GM13977 (cell line): ENCODE measurements at regions not wholly inside any gene's neighbourhood (a gene's known extent, or its start where the extent isn't known, plus 50 kb on each side); places are given as distances from the start of the nearest gene placed in this dataset.

Experiments used
- DNase-seq: peaks from one replicate; pipeline ENCODE4 v3.0.0; 2012; ENCODE audit warnings: low spot score
- in situ Hi-C: fragments of 300-500 bp; cut with MboI; formaldehyde crosslinking; loops from one replicate; pipeline ENCODE4 v1.12.0; 2022; ENCODE audit warnings: low sequenced_read_pairs, low pct_unique_long_range_greater_than_20kb, mixed read lengths, inconsistent platforms; ENCODE audit not compliant: unreplicated experiment
- TF ChIP-seq, protein P1 (sequence below): IDR thresholded peaks from 2 replicates; pipeline ENCODE4 v1.5.1; 2012; ENCODE audit warnings: mild to moderate bottlenecking, control low read depth; ENCODE audit not compliant: insufficient read depth; ENCODE audit errors: extremely low read depth, missing control alignments

DNA sequence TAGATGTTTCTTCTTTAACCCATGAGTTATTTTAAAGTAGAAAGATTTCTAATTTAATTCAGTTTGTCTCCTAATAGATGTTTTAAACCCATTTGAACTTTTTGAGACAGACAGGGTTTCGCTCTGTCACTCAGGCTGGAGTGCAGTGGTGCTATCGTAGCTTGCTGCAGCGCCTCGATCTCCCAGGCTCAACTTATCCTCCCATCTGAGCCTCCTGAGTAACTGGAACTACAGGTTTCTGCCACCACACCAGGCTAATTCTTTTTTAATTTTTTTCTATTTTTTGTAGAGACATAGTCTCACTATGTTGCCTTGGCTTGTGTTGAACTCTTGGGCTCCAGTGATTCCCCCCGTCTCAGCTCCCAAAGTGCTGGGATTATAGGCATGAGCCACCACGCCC, 53.0 kb upstream of the RAB18 start:
- DNase-seq = no peak
- in situ Hi-C loops = no loop called here
- TF ChIP-seq, protein P1, sequence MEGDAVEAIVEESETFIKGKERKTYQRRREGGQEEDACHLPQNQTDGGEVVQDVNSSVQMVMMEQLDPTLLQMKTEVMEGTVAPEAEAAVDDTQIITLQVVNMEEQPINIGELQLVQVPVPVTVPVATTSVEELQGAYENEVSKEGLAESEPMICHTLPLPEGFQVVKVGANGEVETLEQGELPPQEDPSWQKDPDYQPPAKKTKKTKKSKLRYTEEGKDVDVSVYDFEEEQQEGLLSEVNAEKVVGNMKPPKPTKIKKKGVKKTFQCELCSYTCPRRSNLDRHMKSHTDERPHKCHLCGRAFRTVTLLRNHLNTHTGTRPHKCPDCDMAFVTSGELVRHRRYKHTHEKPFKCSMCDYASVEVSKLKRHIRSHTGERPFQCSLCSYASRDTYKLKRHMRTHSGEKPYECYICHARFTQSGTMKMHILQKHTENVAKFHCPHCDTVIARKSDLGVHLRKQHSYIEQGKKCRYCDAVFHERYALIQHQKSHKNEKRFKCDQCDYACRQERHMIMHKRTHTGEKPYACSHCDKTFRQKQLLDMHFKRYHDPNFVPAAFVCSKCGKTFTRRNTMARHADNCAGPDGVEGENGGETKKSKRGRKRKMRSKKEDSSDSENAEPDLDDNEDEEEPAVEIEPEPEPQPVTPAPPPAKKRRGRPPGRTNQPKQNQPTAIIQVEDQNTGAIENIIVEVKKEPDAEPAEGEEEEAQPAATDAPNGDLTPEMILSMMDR = no peak

DNA sequence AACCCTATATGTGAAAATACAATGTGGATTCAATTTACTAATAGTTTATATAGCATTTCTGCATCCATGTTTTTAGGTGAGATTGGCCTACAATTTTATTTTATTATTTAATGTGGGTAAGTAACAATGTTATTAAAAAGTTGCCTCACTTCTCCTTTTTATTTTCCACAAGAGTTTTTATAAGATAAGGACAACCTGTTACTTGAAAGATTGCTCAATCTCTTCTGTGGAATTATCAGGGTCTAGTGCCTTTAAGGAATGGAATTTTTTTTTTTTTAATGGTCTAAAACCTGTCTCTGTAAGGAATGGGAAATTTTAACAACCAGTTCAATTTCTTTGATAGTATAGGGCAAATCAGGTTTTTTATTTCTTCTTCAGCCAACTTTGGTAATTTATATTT, 53.9 kb upstream of the RAB18 start:
- no peak for DNase-seq
- in situ Hi-C loops = no loop called here
- TF ChIP-seq, protein P1 = no peak

DNA sequence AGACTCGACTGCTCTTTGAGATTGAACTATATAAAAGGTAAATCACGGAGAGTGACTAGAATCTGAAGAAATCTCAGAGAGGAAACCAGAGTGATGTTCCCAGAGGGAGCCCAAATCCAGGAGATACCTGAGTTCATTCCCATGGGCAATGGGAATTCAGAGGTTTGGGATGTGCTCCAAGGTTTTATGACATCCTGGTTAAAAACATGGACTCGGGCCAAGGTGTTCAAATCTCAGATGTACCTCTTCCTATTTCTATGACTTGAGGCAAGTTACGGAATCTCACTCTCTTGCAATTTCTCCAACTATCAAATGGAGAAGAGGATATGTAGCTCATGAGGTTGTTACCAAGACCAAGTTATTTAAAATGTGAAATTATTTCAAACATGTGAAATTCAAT, 54.5 kb upstream of the RAB18 start:
- in situ Hi-C loops = loop anchor here (10.0 kb wide), 1 partner anchor 205 kb away; no protein-coding TSS in a partner anchor
- TF ChIP-seq, protein P1 = no peak
- no peak for DNase-seq

DNA sequence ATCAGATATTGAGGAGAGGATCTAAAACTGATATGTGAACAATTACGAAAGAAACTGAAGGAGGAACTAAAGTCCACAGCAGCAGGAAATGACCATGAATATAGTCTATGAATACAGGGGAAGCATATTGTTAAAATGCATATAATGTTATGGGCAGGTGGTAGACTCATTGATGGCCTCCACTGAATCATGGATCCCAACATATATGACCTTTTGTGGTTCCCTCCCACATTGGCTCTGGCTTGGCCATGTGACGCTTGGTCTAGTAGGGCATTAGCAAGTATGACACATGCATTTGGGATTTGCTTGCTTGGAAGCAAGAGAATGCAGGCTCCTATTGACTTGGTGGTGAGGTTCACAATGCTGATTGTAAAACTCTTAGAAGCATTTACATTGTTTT, 55.2 kb upstream of the RAB18 start:
- TF ChIP-seq, protein P1 = no peak
- no peak for DNase-seq
- in situ Hi-C loops = loop anchor here (10.0 kb wide), 1 partner anchor 206 kb away; no protein-coding TSS in a partner anchor

DNA sequence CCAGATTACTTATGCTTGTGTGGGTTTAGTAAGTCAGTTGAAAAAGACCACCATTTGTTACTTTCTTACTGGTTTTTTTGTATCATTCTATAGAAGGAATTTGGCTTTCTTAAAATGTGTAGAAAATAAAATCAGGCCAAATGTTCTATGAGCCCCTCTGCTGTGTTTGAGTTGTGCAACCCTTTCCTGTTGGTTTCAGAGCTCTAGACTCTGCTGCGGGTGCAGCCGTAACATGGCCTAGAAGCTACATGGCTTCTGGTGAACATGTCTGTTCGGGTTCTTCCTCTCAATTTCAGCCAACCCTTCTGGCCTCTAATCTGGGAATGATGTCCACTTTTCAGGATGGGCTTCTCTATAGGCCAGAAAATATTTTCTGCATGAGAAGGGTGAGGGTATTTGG, 56.6 kb upstream of the RAB18 start:
- TF ChIP-seq, protein P1 = no peak
- in situ Hi-C loops = loop anchor here (10.0 kb wide), 1 partner anchor 207 kb away; no protein-coding TSS in a partner anchor

DNA sequence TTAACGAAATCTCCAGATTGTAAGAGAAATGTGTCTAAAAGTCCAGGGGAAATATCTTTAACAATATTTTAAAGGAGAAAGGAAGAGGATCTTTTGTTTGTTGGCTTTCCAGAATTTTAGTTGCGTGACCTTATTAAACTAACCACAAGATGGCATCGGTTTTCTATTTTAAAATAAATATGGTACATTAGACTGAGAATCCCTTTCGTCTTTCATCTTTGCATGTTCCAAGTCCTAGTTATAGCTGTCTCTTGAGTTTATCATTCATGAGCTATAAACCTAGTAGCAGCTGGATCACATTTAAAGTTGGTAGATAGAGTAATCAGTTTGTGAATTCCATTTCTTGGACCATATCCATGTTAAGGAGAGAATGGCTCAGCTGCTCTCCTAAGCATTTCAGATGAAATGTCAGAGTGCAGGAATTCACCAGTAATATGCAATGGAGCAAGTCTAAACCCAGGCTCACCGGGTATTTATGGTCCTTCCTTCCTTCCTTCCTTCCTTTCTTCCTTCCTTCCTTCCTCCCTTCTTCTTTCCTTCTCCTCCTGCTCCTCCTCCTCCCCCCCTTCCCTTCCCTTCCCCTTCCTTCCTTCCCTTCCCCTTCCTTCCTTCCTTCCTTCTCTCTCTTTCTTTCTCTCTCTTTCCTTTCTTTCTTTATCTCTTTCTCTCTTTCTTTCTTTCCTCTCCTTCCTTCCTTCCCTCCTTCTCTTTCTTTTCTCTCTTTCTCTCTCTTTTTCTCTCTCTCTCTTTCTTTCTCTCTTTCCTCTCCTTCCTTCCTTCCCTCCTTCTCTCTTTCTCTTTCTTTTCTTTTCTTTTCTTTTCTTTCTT, 57.8 kb upstream of the RAB18 start:
- TF ChIP-seq, protein P1 = peak; percentile 29
- in situ Hi-C loops = loop anchor here (10.0 kb wide), 1 partner anchor 208 kb away; no protein-coding TSS in a partner anchor
- DNase-seq = peak; percentile 9

More for the DNA sequence above, 56.6 kb upstream of the RAB18 start:
- DNase-seq = no peak
